CD4-positive, CD25-positive, alpha-beta regulatory T cell (primary cell): ENCODE measurements at regions not wholly inside any gene's neighbourhood (a gene's known extent, or its start where the extent isn't known, plus 50 kb on each side); places are given as distances from the start of the nearest gene placed in this dataset.
"Not testable (repeated sequence)": the region's sequence is repeated elsewhere in the genome, so short reads cannot be mapped to it uniquely, and the experiment has no call there.

Source experiments
- ATAC-seq, 2 donors: fragments of 150-1000 bp; cut with Tn5 transposase; one replicate each; pipeline ENCODE4 v1.10.0; 2021; ENCODE audit warnings: low read depth in 2 of 2, moderate number of reproducible peaks in 2 of 2, moderate library complexity in 1 of 2
- DNase-seq, 3 donors: peaks; one replicate each; pipeline versions ENCODE4 v3.0.0 to v3.0.0-alpha.2; 2012 to 2022; ENCODE audit warnings: mixed read lengths in 1 of 3
- H3K27ac ChIP-seq: one replicate; pipeline ENCODE4 v1.7.0; 2013; ENCODE audit warnings: mild to moderate bottlenecking, low read length; ENCODE audit not compliant: insufficient read depth, poor library complexity, severe bottlenecking
- H3K27me3 ChIP-seq: one replicate; pipeline ENCODE4 v1.7.0; 2013; ENCODE audit warnings: low read length; ENCODE audit not compliant: control insufficient read depth, insufficient read depth
- H3K36me3 ChIP-seq: one replicate; pipeline ENCODE4 v1.7.0; 2013; ENCODE audit warnings: mild to moderate bottlenecking, low read length, moderate library complexity; ENCODE audit not compliant: control insufficient read depth, insufficient read depth
- H3K4me1 ChIP-seq: 2 replicates; pipeline ENCODE4 v1.7.0; 2013; ENCODE audit warnings: mild to moderate bottlenecking, low read length; ENCODE audit not compliant: insufficient read depth, control insufficient read depth, poor library complexity, severe bottlenecking
- H3K4me3 ChIP-seq: one replicate; pipeline ENCODE4 v1.7.0; 2013; ENCODE audit warnings: low read depth, mild to moderate bottlenecking, low read length, moderate library complexity
- H3K9me3 ChIP-seq, 2 experiments: 1 replicate in 1 of 2; 2 replicates in 1 of 2; pipeline ENCODE4 v1.7.0; 2013; ENCODE audit warnings: low read length in 2 of 2, mild to moderate bottlenecking in 1 of 2, moderate library complexity in 1 of 2; ENCODE audit not compliant: control insufficient read depth in 2 of 2
- H3K27ac Mint-ChIP-seq, 3 donors: one replicate each; pipeline ENCODE4 v1.8.0; 2020 to 2022; ENCODE audit warnings: mild to moderate bottlenecking in 3 of 3, mixed read lengths in 3 of 3, moderate library complexity in 2 of 3
- H3K27me3 Mint-ChIP-seq: one replicate; pipeline ENCODE4 v1.8.0; 2022; ENCODE audit warnings: mild to moderate bottlenecking, mixed read lengths
- H3K36me3 Mint-ChIP-seq: one replicate; pipeline ENCODE4 v1.8.0; 2020; ENCODE audit warnings: mixed read lengths
- H3K4me1 Mint-ChIP-seq, 4 donors: one replicate each; pipeline ENCODE4 v1.8.0; 2020 to 2022; ENCODE audit warnings: mixed read lengths in 4 of 4, mild to moderate bottlenecking in 1 of 4
- H3K4me3 Mint-ChIP-seq, 4 donors: one replicate each; pipeline ENCODE4 v1.8.0; 2020 to 2022; ENCODE audit warnings: mild to moderate bottlenecking in 4 of 4, mixed read lengths in 4 of 4, moderate library complexity in 3 of 4
- H3K9me3 Mint-ChIP-seq, 7 donors: one replicate each; pipeline ENCODE4 v1.8.0; 2020 to 2022; ENCODE audit warnings: mixed read lengths in 7 of 7, mild to moderate bottlenecking in 3 of 7, moderate library complexity in 2 of 7

GRCh38 chr10:47609311-47609710 is 85.9 kb upstream of the AGAP9 start:
- not testable (repeated sequence) for H3K4me3 Mint-ChIP-seq, H3K27me3 ChIP-seq, H3K27me3 Mint-ChIP-seq, DNase-seq, H3K4me3 ChIP-seq, H3K27ac Mint-ChIP-seq, H3K9me3 ChIP-seq, H3K36me3 Mint-ChIP-seq, H3K27ac ChIP-seq, H3K9me3 Mint-ChIP-seq, H3K4me1 ChIP-seq, H3K36me3 ChIP-seq, H3K4me1 Mint-ChIP-seq, ATAC-seq

DNA sequence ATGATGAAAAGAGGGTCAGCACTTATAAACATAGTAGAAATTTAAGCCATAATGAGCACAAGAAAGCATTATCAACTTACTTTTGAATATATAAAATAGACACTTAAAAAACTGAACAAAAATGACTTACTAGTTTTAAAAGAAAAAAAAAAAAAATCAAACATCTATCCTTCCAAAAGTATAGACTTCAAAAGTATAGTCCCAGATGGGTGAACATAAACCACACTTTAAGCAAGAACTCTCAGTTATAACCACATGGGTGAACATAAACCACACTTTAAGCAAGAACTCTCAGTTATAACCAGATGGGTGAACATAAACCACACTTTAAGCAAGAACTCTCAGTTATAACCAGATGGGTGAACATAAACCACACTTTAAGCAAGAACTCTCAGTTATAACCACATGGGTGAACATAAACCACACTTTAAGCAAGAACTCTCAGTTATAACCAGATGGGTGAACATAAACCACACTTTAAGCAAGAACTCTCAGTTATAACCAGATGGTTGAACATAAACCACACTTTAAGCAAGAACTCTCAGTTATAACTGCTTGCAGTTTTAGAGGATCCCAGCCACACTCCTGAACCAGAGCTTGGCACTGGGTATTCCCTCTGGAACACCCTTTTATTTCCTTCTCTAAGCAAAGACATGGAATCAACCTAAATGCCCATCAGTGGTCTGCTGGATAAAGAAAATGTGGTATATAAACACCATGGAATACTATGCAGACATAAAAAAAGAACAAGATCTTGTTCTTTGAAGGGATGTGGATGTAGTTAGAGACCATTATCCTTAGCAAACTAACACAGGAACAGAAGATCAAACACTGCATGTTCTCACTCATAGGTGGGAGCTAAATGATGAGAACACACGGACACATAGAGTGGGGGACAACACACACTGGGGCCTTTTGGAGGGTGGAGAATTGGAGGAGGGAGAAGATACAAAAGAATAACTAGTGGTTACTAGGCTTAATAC is 82.6 kb upstream of the AGAP9 start:
- H3K36me3 ChIP-seq, H3K9me3 Mint-ChIP-seq, H3K4me3 ChIP-seq, H3K4me1 ChIP-seq, H3K27me3 Mint-ChIP-seq, H3K36me3 Mint-ChIP-seq, H3K9me3 ChIP-seq, H3K4me3 Mint-ChIP-seq, ATAC-seq, H3K27ac Mint-ChIP-seq, DNase-seq, H3K4me1 Mint-ChIP-seq, H3K27me3 ChIP-seq, H3K27ac ChIP-seq: not testable (repeated sequence)

GRCh38 chr10:47600604-47601003 is 77.2 kb upstream of the AGAP9 start:
- ATAC-seq, H3K9me3 ChIP-seq, H3K27me3 Mint-ChIP-seq, H3K27ac ChIP-seq, H3K27me3 ChIP-seq, DNase-seq, H3K4me3 ChIP-seq, H3K27ac Mint-ChIP-seq, H3K36me3 Mint-ChIP-seq, H3K4me1 ChIP-seq, H3K36me3 ChIP-seq, H3K4me3 Mint-ChIP-seq, H3K9me3 Mint-ChIP-seq, H3K4me1 Mint-ChIP-seq: not testable (repeated sequence)

- not testable (repeated sequence) for H3K4me1 ChIP-seq, ATAC-seq, H3K27me3 ChIP-seq, H3K4me1 Mint-ChIP-seq, H3K4me3 ChIP-seq, H3K27me3 Mint-ChIP-seq, H3K36me3 Mint-ChIP-seq, H3K27ac Mint-ChIP-seq, H3K4me3 Mint-ChIP-seq, DNase-seq, H3K36me3 ChIP-seq, H3K9me3 ChIP-seq, H3K9me3 Mint-ChIP-seq, H3K27ac ChIP-seq
Observed at GRCh38 chr10:47600127-47600526, 76.7 kb upstream of the AGAP9 start.

DNA sequence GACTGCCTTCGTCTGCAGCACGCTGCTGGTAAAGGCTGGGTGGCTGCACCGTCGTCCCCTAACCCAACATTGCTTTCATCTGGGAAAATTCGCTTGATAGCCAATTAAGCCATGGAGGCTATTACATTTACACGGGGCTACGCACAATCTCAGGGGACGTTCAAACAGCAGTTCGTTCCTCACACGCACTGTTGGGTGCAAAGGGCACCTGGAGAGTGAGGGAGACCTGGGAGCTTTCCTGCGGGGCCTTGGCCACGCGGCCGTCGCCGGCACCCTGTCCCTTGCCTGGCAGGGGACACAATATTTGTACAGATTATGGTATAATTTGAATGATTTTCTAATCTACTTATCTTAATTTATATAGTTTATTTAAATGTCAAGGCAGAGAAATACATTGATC is 76.2 kb upstream of the AGAP9 start:
- not testable (repeated sequence) for H3K4me3 ChIP-seq, H3K27me3 Mint-ChIP-seq, DNase-seq, H3K9me3 ChIP-seq, H3K9me3 Mint-ChIP-seq, H3K4me3 Mint-ChIP-seq, H3K27me3 ChIP-seq, H3K27ac ChIP-seq, H3K4me1 Mint-ChIP-seq, ATAC-seq, H3K4me1 ChIP-seq, H3K27ac Mint-ChIP-seq, H3K36me3 Mint-ChIP-seq, H3K36me3 ChIP-seq

- not testable (repeated sequence) for H3K27me3 ChIP-seq, H3K27me3 Mint-ChIP-seq, H3K36me3 ChIP-seq, H3K4me1 ChIP-seq, H3K4me3 Mint-ChIP-seq, H3K9me3 Mint-ChIP-seq, DNase-seq, H3K9me3 ChIP-seq, H3K27ac ChIP-seq, ATAC-seq, H3K27ac Mint-ChIP-seq, H3K4me3 ChIP-seq, H3K4me1 Mint-ChIP-seq, H3K36me3 Mint-ChIP-seq
Observed at GRCh38 chr10:47593805-47594204, 70.4 kb upstream of the AGAP9 start.

DNA sequence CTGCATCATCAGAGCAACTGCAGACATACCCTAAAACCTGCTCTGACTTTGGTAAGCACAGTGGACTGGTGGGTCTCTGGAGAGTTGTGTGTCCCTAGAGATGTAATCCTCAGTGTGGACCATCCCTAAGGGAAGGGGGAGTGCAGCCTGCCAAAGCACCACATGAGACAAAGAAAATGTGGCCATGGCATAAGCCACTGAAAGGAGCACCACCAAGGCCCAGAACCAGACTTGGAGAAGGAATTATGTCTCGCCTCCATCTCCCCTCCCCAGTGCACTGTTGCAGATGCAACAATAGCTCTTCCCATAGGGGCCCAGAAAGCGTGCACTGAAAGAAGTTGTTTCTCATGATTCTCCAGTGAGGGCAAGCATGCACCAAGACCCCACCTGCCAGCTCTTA is 69.7 kb upstream of the AGAP9 start:
- not testable (repeated sequence) for H3K9me3 Mint-ChIP-seq, H3K27ac Mint-ChIP-seq, H3K9me3 ChIP-seq, H3K4me1 ChIP-seq, ATAC-seq, H3K27me3 Mint-ChIP-seq, H3K36me3 Mint-ChIP-seq, H3K27me3 ChIP-seq, DNase-seq, H3K4me1 Mint-ChIP-seq, H3K27ac ChIP-seq, H3K4me3 Mint-ChIP-seq, H3K4me3 ChIP-seq, H3K36me3 ChIP-seq

DNA sequence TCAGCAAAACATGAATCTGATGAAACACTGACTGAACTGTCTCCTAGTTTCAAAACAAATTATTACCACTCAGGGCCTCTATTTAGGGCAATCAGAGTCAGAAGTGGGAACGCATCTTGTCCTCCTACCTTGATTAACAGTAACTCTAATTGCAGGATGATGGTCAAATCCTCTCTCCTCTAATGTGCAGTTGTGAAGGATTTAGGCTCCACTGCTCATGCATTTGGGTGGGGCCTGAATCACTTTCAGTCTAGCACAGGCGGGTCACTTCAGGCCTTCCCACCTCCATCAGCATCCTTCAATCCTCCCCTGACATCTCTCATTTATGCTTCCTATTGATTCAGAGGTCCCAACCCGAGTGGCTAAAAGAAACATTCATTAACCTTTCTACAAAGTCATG is 67.5 kb upstream of the AGAP9 start:
- not testable (repeated sequence) for H3K9me3 Mint-ChIP-seq, H3K4me1 ChIP-seq, DNase-seq, H3K27ac Mint-ChIP-seq, H3K4me3 ChIP-seq, H3K4me1 Mint-ChIP-seq, H3K36me3 Mint-ChIP-seq, ATAC-seq, H3K27me3 Mint-ChIP-seq, H3K27me3 ChIP-seq, H3K4me3 Mint-ChIP-seq, H3K27ac ChIP-seq, H3K9me3 ChIP-seq, H3K36me3 ChIP-seq
